Lower leg skin (tissue), 3 donors: ENCODE measurements at regions not wholly inside any gene's neighbourhood (a gene's known extent, or its start where the extent isn't known, plus 50 kb on each side); places are given as distances from the start of the nearest gene placed in this dataset.
"Not testable (repeated sequence)": the region's sequence is repeated elsewhere in the genome, so short reads cannot be mapped to it uniquely, and the experiment has no call there.

Experiments used
- DNase-seq, 2 donors: peaks; one replicate each; pipeline ENCODE4 v3.0.0-alpha.2; 2019; ENCODE audit warnings: low spot score in 2 of 2
- H3K4me3 ChIP-seq: fragments of 200-600 bp; sonication (generic); 2 replicates; pipeline ENCODE4 v1.5.1; 2017; ENCODE audit warnings: mild to moderate bottlenecking, low read depth; ENCODE audit not compliant: poor library complexity, severe bottlenecking
- WGBS, 2 donors: methylation state at CpG; one replicate each; pipeline ENCODE4 v1.1.5; 2018; 5-methylcytosine and 5-hydroxymethylcytosine counted together
- intact Hi-C: fragments of 100-400 bp; cut with DNase I; formaldehyde crosslinking; loops from one replicate; pipeline ENCODE4 v1.15.0; 2023; ENCODE audit warnings: low total_unique reads

DNA sequence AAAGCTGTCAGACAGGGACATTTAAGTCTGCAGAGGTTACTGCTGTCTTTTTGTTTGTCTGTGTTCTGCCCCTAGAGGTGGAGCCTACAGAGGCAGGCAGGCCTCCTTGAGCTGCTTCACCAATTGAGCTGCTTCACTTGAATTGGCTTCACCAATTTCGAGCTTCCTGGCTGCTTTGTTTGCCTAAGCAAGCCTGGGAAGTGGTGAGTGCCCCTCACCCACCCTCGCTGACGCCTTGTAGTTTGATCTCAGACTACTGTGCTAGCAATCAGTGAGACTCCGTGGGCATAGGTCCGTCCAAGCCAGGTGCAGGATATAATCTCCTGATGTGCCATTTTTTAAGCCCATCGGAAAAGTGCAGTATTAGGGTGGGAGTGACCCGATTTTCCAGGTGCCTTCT lies 179.7 kb downstream of the TRIM51G start:
- WGBS, 2 donors: 85 to 89% methylated on average over 7 of the region's 7 CpGs
- peak in 1 of 2 donors; percentile 12 for DNase-seq
- H3K4me3 ChIP-seq, intact Hi-C loops: not testable (repeated sequence)
